Keratinocyte (primary cell): ENCODE measurements at regions not wholly inside any gene's neighbourhood (a gene's known extent, or its start where the extent isn't known, plus 50 kb on each side); places are given as distances from the start of the nearest gene placed in this dataset.

ENCODE experiments used
- DNase-seq: peaks from one replicate; pipeline ENCODE4 v3.0.0-alpha.2; 2011; ENCODE audit warnings: low read depth, missing footprints, low spot score
- FAIRE-seq: peaks from 2 replicates; lab custom pipeline; 2011; peaks lifted over from hg19 to GRCh38; lab: Jason Lieb, UNC
- H2AFZ ChIP-seq: 2 replicates; pipeline ENCODE4 v1.6.0; 2012; ENCODE audit warnings: low read length, control low read depth, inconsistent platforms; ENCODE audit not compliant: control insufficient read depth
- H3K27ac ChIP-seq: 2 replicates; pipeline ENCODE4 v1.5.1; 2011; ENCODE audit warnings: low read length; ENCODE audit not compliant: control insufficient read depth, insufficient read depth
- H3K27me3 ChIP-seq: 3 replicates; pipeline ENCODE4 v1.6.0; 2011; ENCODE audit warnings: low read length; ENCODE audit not compliant: control insufficient read depth, insufficient read depth; ENCODE audit errors: extremely low read depth
- H3K36me3 ChIP-seq, 2 experiments: 2 replicates in 1 of 2; 3 replicates in 1 of 2; pipeline ENCODE4 v1.5.1; 2011; ENCODE audit warnings: low read length in 2 of 2, mild to moderate bottlenecking in 1 of 2; ENCODE audit not compliant: control insufficient read depth in 2 of 2, insufficient read depth in 2 of 2; ENCODE audit errors: extremely low read depth in 1 of 2
- H3K4me1 ChIP-seq: 3 replicates; pipeline ENCODE4 v1.5.1; 2011; ENCODE audit warnings: low read length; ENCODE audit not compliant: control insufficient read depth, insufficient read depth; ENCODE audit errors: extremely low read depth
- H3K4me2 ChIP-seq: 3 replicates; pipeline ENCODE4 v1.6.0; 2011; ENCODE audit warnings: low read depth, low read length; ENCODE audit not compliant: control insufficient read depth, insufficient read depth; ENCODE audit errors: extremely low read depth
- H3K4me3 ChIP-seq, 3 experiments: fragments of 200-600 bp in 1 of 3; sonication (generic) in 1 of 3; 2 replicates in 2 of 3; 3 replicates in 1 of 3; pipeline ENCODE4 v1.5.1; 2011 to 2016; ENCODE audit warnings: low read length in 3 of 3, mild to moderate bottlenecking in 3 of 3, control low read depth in 2 of 3, inconsistent platforms in 1 of 3, low read depth in 1 of 3, mixed read lengths in 1 of 3, mixed run types in 1 of 3, moderate library complexity in 1 of 3; ENCODE audit not compliant: control insufficient read depth in 2 of 3, insufficient read depth in 2 of 3; ENCODE audit errors: extremely low read depth in 1 of 3
- H3K79me2 ChIP-seq: 2 replicates; pipeline ENCODE4 v1.6.0; 2012; ENCODE audit warnings: low read length; ENCODE audit not compliant: control insufficient read depth, insufficient read depth
- H3K9ac ChIP-seq: 3 replicates; pipeline ENCODE4 v1.6.0; 2011; ENCODE audit warnings: low read length; ENCODE audit not compliant: control insufficient read depth, insufficient read depth; ENCODE audit errors: extremely low read depth
- H3K9me1 ChIP-seq: 3 replicates; pipeline ENCODE4 v1.6.0; 2011; ENCODE audit warnings: low read length; ENCODE audit not compliant: control insufficient read depth, insufficient read depth; ENCODE audit errors: extremely low read depth
- H3K9me3 ChIP-seq: 2 replicates; pipeline ENCODE4 v1.5.1; 2012; ENCODE audit warnings: low read depth, low read length; ENCODE audit not compliant: control insufficient read depth
- H4K20me1 ChIP-seq: 3 replicates; pipeline ENCODE4 v1.6.0; 2011; ENCODE audit warnings: low read length; ENCODE audit not compliant: control insufficient read depth, insufficient read depth; ENCODE audit errors: extremely low read depth
- EZH2 ChIP-seq: IDR thresholded peaks from one replicate; pipeline ENCODE4 v1.6.1; 2012; ENCODE audit warnings: inconsistent platforms, mild to moderate bottlenecking, low read length, moderate library complexity
- dilution Hi-C: fragments of 300-500 bp; cut with MboI; formaldehyde crosslinking; loops from one replicate; pipeline ENCODE4 v1.7.0; 2020; ENCODE audit warnings: low sequenced_read_pairs; ENCODE audit not compliant: extremely low pct_ligation_motif_present
- TF ChIP-seq, protein P1 (sequence below), 3 experiments: IDR thresholded peaks in 1 of 3; conservative IDR thresholded peaks in 1 of 3; optimal IDR thresholded peaks in 1 of 3; 2 replicates in 2 of 3; 3 replicates in 1 of 3; pipeline versions ENCODE3 to v1.5.1; 2011; ENCODE audit warnings: low read length in 3 of 3, mild to moderate bottlenecking in 3 of 3, moderate library complexity in 2 of 3, control low read depth in 1 of 3, inconsistent platforms in 1 of 3; ENCODE audit not compliant: insufficient read depth in 2 of 3; ENCODE audit errors: extremely low read depth in 1 of 3

GRCh38 chr16:79885320-79885719 lies 284.8 kb upstream of the MAF start:
- dilution Hi-C loops, result no loop called here
- peak overlapping the region; percentile 8 for H3K9ac ChIP-seq
- H3K4me1 ChIP-seq, result peaks cover 15% of the 10 kb centered on the region
- H3K36me3 ChIP-seq, result no peaks in the 10 kb centered on the region
- no peaks in the 10 kb centered on the region for H3K9me1 ChIP-seq
- TF ChIP-seq EZH2, result no peak
- TF ChIP-seq, protein P1, sequence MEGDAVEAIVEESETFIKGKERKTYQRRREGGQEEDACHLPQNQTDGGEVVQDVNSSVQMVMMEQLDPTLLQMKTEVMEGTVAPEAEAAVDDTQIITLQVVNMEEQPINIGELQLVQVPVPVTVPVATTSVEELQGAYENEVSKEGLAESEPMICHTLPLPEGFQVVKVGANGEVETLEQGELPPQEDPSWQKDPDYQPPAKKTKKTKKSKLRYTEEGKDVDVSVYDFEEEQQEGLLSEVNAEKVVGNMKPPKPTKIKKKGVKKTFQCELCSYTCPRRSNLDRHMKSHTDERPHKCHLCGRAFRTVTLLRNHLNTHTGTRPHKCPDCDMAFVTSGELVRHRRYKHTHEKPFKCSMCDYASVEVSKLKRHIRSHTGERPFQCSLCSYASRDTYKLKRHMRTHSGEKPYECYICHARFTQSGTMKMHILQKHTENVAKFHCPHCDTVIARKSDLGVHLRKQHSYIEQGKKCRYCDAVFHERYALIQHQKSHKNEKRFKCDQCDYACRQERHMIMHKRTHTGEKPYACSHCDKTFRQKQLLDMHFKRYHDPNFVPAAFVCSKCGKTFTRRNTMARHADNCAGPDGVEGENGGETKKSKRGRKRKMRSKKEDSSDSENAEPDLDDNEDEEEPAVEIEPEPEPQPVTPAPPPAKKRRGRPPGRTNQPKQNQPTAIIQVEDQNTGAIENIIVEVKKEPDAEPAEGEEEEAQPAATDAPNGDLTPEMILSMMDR (optimal IDR thresholded peaks at IDR 0.05 in 1 of 3, IDR thresholded peaks at IDR 0.05 in 1 of 3, conservative IDR thresholded peaks at IDR 0.05 in 1 of 3; ENCODE audit: extremely low read depth in 1 of 3, insufficient read depth in 2 of 3, low read length in 3 of 3), result peak; percentile 20 to 53 (median 30)
- no peaks in the 10 kb centered on the region for H3K27me3 ChIP-seq
- H4K20me1 ChIP-seq, result no peaks in the 10 kb centered on the region
- no peaks in the 10 kb centered on the region for H3K79me2 ChIP-seq
- FAIRE-seq, result peak; percentile 98
- no peaks in the 10 kb centered on the region for H3K9me3 ChIP-seq
- peak overlapping the region; percentile 87 for H2AFZ ChIP-seq
- H3K27ac ChIP-seq, result peak overlapping the region; percentile 23
- peak overlapping the region; percentile 72 for H3K4me2 ChIP-seq
- peak overlapping the region in 1 of 3 experiments; percentile 34 for H3K4me3 ChIP-seq
- peak; percentile 67 for DNase-seq

DNA sequence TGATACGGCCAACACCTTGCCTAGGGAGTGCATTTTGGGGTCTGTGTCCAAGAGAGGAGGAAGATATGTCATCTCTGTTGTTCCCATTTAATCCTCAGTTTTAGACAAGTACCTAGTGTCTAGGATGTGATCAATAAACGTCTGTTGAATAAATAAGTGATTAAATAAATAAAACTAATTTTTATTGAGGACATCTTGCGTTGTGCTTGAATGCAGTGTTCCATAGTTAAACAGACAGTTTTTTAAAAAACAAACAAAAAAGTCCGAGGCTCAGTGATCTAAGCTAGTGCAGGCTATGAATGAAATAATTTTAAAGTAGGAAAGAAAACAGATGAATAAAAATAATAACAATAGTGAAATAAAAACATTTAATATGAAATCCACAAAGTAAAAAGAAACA lies 283.0 kb upstream of the MAF start:
- TF ChIP-seq, protein P1 (optimal IDR thresholded peaks at IDR 0.05 in 1 of 3, IDR thresholded peaks at IDR 0.05 in 1 of 3, conservative IDR thresholded peaks at IDR 0.05 in 1 of 3; ENCODE audit: extremely low read depth in 1 of 3, insufficient read depth in 2 of 3, low read length in 3 of 3), result no peak
- TF ChIP-seq EZH2, result no peak
- no peak for FAIRE-seq
- dilution Hi-C loops, result no loop called here

More for the DNA sequence above, 283.0 kb upstream of the MAF start:
- H4K20me1 ChIP-seq, result no peaks in the 10 kb centered on the region
- no peaks in the 10 kb centered on the region for H3K36me3 ChIP-seq
- H3K27ac ChIP-seq, result no peak overlapping the region
- no peaks in the 10 kb centered on the region for H3K9me1 ChIP-seq
- no peak overlapping the region for H3K4me3 ChIP-seq
- H3K27me3 ChIP-seq, result no peaks in the 10 kb centered on the region
- H2AFZ ChIP-seq, result no peak overlapping the region
- peaks cover 15% of the 10 kb centered on the region for H3K4me1 ChIP-seq
- DNase-seq, result no peak
- H3K9me3 ChIP-seq, result no peaks in the 10 kb centered on the region
- H3K9ac ChIP-seq, result no peak overlapping the region
- no peaks in the 10 kb centered on the region for H3K79me2 ChIP-seq
- no peak overlapping the region for H3K4me2 ChIP-seq
